ENCODE measurements at regions not wholly inside any gene's neighbourhood (a gene's known extent, or its start where the extent isn't known, plus 50 kb on each side); places are given as distances from the start of the nearest gene placed in this dataset.
"Not testable (repeated sequence)": the region's sequence is repeated elsewhere in the genome, so short reads cannot be mapped to it uniquely, and the experiment has no call there.

- no peak for DNase-seq
Measured at GRCh38 chr2:239557516-239557915, 156.7 kb upstream of the HDAC4 start.

GRCh38 chr2:239555571-239555905 lies 154.7 kb upstream of the HDAC4 start:
- DNase-seq, result no peak

DNA sequence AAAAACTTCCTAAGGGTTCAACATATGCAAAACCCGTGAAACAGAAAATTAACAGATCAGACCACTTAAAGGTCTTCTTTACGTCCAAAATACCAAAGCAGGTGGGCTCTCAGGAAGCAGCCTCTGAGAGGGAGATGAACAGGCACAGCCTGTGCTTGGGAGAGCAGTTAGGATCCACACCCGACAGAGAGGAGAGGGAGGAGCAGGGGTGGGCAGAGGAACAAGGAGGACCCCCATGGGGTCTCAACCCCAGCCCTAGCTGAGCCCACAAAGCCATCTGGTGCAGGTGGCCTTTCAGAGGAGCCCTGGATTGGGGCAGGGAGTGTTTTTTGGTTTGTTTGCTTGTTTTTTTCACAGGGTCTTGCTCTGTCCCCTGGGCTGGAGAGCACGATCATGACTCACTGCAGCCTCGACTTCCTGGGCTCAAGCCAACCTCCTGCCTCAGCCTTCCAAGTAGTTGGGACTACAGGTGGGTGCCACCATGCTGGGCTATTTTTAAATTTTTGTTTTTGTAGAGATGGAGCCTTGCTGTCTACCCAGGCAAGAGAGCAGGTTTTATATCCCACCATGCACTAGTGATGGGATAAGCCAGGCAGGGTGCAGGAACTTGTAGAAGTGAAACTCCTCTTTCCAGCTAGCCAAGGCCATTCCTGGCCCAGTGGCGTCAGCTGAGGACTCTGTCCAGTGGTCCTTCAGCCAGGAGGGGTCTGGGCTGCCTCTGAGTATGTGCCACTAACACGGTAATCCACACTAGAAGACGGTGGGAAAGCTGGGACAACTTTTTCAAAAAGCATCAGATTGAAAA lies 154.1 kb upstream of the HDAC4 start:
- DNase-seq, result no peak

DNA sequence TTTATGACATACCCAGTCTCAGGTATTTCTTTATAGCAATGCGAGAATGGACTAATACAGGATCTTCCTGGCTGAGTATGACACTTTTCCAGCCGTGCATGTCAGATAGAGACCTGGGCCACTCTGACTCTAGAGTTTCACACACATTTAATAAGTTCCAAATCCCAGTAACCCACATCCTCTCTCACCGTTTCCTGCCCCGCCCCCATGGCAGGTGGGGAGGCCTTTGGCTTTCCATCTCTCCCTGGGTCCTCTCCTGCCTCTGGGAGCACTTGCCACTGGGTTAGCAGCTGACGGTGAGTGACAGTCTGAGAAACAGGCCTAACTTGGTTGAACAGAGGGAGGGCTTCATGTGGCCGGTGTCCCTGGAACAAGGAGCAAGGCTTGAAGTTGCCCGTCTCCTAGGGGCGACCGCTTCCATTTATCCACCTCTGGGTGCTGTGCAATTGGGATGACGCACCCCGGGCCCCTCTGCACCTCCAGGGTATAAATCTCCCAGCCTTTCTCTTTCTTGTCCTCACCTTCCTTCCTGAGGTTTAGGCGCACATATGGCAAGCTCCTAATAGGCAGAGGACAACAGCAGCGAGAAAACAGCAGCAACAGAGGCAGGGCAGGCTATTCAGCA lies 152.7 kb upstream of the HDAC4 start:
- DNase-seq, result no peak

DNA sequence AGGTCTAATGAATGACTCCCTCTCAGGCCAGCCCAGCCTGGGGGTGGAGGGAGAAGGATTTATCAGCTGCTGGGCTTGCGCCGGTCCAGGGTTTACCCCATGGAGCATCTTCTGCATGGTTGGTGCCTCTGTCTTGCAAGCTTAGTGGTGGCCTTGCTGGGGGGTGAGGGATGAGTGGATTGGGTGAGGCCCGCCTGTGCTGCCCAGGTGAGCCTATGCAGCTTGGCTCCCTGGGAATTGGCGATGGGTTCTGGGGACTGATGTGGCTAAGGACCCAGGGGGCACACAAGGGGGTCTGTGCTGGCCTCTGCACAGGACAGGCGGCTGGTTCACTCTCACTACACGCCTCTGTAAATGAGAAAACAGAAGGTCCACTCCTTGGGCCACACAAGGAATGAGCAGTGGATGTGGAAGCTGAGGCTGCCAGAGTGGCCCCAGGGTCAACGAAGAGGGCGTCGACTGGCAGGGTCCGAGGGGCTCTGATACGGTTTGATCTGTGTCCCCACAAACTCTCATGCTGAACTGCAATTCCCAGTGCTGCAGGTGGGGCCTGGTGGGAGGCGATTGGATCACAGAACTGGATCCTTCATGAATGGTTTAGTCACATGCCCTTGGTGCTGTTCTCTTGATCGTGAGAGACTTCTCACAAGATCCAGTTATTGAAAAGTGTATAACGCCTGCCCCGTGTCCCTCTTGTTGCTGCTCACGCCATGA lies 151.6 kb upstream of the HDAC4 start:
- DNase-seq, result no peak

GRCh38 chr2:239551206-239551605 lies 150.4 kb upstream of the HDAC4 start:
- no peak for DNase-seq

- DNase-seq, result no peak
Measured at GRCh38 chr2:239550357-239550756, 149.5 kb upstream of the HDAC4 start.

- DNase-seq, result no peak
Measured at GRCh38 chr2:239549711-239550255, 149.0 kb upstream of the HDAC4 start.

DNA sequence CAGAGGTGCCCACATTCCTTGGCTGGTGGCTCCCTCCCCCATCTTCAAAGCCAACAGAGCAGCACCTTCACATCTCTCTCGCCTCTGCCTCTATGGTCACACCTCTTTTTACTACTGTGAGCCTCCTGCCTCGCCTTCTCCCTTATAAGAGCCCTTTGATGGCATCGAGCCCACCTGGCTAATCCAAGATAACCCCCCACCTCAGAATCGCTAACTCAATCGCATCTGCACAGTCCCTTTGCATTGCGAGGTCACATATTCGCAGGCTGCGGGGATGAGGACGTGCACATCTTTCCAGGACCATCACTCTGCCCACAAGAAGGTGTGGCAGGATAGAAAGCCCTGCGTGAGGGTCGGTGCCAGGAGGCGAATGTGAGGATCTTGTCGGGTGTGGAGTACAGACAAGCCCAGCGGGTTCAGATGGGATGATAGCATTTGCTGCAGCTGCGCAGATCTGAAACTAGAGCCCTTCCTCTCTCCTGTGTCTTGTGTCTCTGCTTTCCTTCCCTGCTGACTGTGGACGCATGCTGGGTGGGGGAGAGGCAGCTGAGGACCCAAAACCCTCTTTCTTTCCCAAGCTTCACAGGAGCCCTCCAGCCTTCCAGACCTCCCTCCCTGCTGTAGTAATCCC lies 148.3 kb upstream of the HDAC4 start:
- DNase-seq, result no peak

- peak; percentile 77 for DNase-seq
Measured at GRCh38 chr2:239548451-239548871, 147.6 kb upstream of the HDAC4 start.

DNA sequence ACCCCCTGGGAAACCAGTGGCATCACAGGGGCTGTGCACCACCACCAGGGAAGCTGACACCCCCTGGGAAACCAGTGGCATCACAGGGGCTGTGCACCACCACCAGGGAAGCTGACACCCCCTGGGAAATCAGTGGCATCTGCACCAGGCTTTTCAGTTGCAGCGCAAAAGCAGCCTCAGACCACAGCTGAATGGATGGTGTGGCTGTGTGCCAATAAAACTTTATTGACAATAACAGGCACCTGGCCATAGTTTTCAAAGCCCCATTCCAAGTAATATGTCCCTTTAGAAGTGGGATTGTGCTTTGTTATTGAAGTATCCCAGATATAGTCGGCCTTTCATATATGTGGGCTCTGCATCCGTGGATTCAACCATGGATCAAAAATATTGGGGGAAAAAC lies 146.3 kb upstream of the HDAC4 start:
- DNase-seq, result not testable (repeated sequence)

GRCh38 chr2:239546541-239546940 lies 145.7 kb upstream of the HDAC4 start:
- DNase-seq, result no peak

GRCh38 chr2:239545741-239546392 lies 145.0 kb upstream of the HDAC4 start:
- no peak for DNase-seq

- DNase-seq, result peak; percentile 57
Measured at GRCh38 chr2:239544918-239545465, 144.2 kb upstream of the HDAC4 start.

GRCh38 chr2:239544143-239544917 lies 143.5 kb upstream of the HDAC4 start:
- DNase-seq, result no peak

DNA sequence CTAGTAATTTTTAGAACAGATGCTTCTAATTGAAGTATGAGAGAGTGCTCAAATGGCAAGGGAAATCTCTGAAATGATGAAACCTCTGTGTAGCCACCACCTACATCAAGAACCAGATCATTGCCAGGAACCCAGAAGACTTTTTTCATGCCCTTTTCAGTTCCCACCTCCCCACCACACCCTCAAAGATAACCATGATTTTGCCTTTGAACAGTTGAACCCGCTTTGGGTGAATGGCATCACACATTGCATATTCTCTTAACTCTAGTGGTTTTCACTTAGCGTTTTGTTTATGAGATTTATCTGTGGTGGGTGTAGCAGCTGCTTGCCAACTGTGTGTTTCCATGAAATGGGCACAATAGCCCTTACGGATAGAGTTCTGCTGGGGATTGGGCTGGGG lies 142.9 kb upstream of the HDAC4 start:
- DNase-seq, result no peak

DNA sequence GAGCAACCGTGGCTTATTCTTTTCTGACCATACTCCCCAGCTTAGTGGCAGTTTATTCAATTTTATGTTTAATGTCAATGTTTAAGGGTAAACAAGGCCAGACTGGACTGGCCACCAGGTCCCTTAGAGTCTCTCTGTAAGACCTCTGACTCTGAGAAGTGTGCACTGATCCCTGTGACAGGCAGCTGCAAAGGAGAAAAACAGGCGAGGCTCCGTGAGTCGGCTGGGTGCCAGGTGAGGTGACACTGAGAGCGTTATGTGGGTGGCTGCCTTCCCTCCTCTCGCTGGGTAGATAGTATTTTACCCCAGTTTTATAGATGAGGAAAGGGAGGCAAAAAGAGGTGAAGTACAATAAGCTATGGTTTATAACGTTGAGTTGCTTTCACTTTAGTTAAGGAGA lies 139.4 kb upstream of the HDAC4 start:
- no peak for DNase-seq

DNA sequence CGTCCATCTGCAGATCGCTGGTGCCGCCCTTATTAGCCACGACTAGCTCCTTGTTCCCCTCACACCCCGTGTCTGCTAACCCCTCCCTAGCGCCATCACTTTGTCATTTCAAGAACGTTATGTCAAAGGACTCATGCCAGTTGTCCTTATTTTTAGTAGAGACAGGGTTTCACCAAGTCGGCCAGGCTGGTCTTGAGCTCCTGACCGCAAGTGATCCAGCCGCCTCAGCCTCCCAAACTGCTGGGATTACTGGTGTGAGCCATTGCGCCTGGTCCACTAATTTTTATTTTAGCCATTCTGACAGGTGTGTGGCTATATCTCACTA lies 138.9 kb upstream of the HDAC4 start:
- DNase-seq, result no peak

GRCh38 chr2:239539083-239539775 lies 138.4 kb upstream of the HDAC4 start:
- no peak for DNase-seq

GRCh38 chr2:239538357-239539052 lies 137.7 kb upstream of the HDAC4 start:
- no peak for DNase-seq
